HG03442 (cell line): ENCODE measurements at regions not wholly inside any gene's neighbourhood (a gene's known extent, or its start where the extent isn't known, plus 50 kb on each side); places are given as distances from the start of the nearest gene placed in this dataset.

Source experiments
- ATAC-seq: cut with Tn5 transposase; IDR thresholded peaks from one replicate; pipeline ENCODE4 v1.9.1; 2021; ENCODE audit warnings: mild to moderate bottlenecking, moderate library complexity; ENCODE audit not compliant: unreplicated experiment

- ATAC-seq: no peak
These were observed 142.7 kb downstream of the CYP26B1 start for GRCh38 chr2:72004976-72005375.

- ATAC-seq: no peak
These were observed 143.3 kb downstream of the CYP26B1 start for GRCh38 chr2:72004201-72004915.

- ATAC-seq: no peak
These were observed 143.9 kb downstream of the CYP26B1 start for GRCh38 chr2:72003796-72004195.

- no peak for ATAC-seq
These were observed 144.5 kb downstream of the CYP26B1 start for GRCh38 chr2:72003124-72003523.

- ATAC-seq: no peak
These were observed 145.5 kb downstream of the CYP26B1 start for GRCh38 chr2:72001937-72002690.

- no peak for ATAC-seq
These were observed 147.6 kb downstream of the CYP26B1 start for GRCh38 chr2:72000110-72000509.

GRCh38 chr2:71999580-71999979 lies 148.1 kb downstream of the CYP26B1 start:
- ATAC-seq: no peak

GRCh38 chr2:71997843-71998242 lies 149.8 kb downstream of the CYP26B1 start:
- no peak for ATAC-seq

- no peak for ATAC-seq
These were observed 152.5 kb downstream of the CYP26B1 start for GRCh38 chr2:71995067-71995665.

GRCh38 chr2:71992036-71992435 lies 155.6 kb downstream of the CYP26B1 start:
- ATAC-seq: no peak

GRCh38 chr2:71991397-71991796 lies 156.3 kb downstream of the CYP26B1 start:
- no peak for ATAC-seq

- ATAC-seq: no peak
These were observed 156.8 kb downstream of the CYP26B1 start for GRCh38 chr2:71990826-71991225.

- ATAC-seq: no peak
These were observed 157.5 kb downstream of the CYP26B1 start for GRCh38 chr2:71990122-71990521.

- no peak for ATAC-seq
These were observed 158.0 kb downstream of the CYP26B1 start for GRCh38 chr2:71989671-71990070.

GRCh38 chr2:71988170-71988569 lies 159.5 kb downstream of the CYP26B1 start:
- ATAC-seq: no peak

- no peak for ATAC-seq
These were observed 171.0 kb downstream of the CYP26B1 start for GRCh38 chr2:71976685-71977084.

- no peak for ATAC-seq
These were observed 172.8 kb downstream of the CYP26B1 start for GRCh38 chr2:71974846-71975245.

- no peak for ATAC-seq
These were observed 176.2 kb downstream of the CYP26B1 start for GRCh38 chr2:71971493-71971892.

GRCh38 chr2:71965530-71965929 lies 182.1 kb downstream of the CYP26B1 start:
- ATAC-seq: no peak

- no peak for ATAC-seq
These were observed 184.6 kb downstream of the CYP26B1 start for GRCh38 chr2:71962911-71963694.

GRCh38 chr2:71962350-71962749 lies 185.3 kb downstream of the CYP26B1 start:
- no peak for ATAC-seq
